Lower lobe of right lung (tissue), 2 donors: ENCODE measurements at regions not wholly inside any gene's neighbourhood (a gene's known extent, or its start where the extent isn't known, plus 50 kb on each side); places are given as distances from the start of the nearest gene placed in this dataset.

ENCODE experiments used
- ATAC-seq, 2 donors: fragments of 200-7000 bp; cut with Tn5 transposase; one replicate each; pipeline ENCODE4 v1.9.1; 2020 to 2022; ENCODE audit warnings: mild to moderate bottlenecking in 2 of 2, moderate library complexity in 2 of 2
- DNase-seq: peaks from one replicate; pipeline ENCODE4 v3.0.0-alpha.2; 2020
- H3K27ac ChIP-seq: fragments of 200-600 bp; one replicate; pipeline ENCODE4 v1.8.0; 2022
- H3K27me3 ChIP-seq: fragments of 200-600 bp; one replicate; pipeline ENCODE4 v1.8.0; 2022; ENCODE audit warnings: low read depth
- H3K36me3 ChIP-seq: fragments of 200-600 bp; one replicate; pipeline ENCODE4 v1.8.0; 2022; ENCODE audit warnings: mild to moderate bottlenecking
- H3K4me1 ChIP-seq: fragments of 200-600 bp; one replicate; pipeline ENCODE4 v1.8.0; 2022
- H3K4me3 ChIP-seq: fragments of 200-600 bp; one replicate; pipeline ENCODE4 v1.8.0; 2022; ENCODE audit warnings: mild to moderate bottlenecking
- H3K9me3 ChIP-seq: fragments of 200-600 bp; one replicate; pipeline ENCODE4 v1.8.0; 2022
- CTCF ChIP-seq: fragments of 200-600 bp; IDR thresholded peaks from one replicate; pipeline ENCODE4 v1.8.0; 2022; ENCODE audit warnings: antibody characterized with exemption, mild to moderate bottlenecking
- intact Hi-C: fragments of 100-400 bp; cut with DNase I; formaldehyde crosslinking; loops from one replicate; pipeline ENCODE4 v1.11.0; 2022
- donor health status: DM: no; HTN: yes; CAD: no; lungs with severe emphysema.

DNA sequence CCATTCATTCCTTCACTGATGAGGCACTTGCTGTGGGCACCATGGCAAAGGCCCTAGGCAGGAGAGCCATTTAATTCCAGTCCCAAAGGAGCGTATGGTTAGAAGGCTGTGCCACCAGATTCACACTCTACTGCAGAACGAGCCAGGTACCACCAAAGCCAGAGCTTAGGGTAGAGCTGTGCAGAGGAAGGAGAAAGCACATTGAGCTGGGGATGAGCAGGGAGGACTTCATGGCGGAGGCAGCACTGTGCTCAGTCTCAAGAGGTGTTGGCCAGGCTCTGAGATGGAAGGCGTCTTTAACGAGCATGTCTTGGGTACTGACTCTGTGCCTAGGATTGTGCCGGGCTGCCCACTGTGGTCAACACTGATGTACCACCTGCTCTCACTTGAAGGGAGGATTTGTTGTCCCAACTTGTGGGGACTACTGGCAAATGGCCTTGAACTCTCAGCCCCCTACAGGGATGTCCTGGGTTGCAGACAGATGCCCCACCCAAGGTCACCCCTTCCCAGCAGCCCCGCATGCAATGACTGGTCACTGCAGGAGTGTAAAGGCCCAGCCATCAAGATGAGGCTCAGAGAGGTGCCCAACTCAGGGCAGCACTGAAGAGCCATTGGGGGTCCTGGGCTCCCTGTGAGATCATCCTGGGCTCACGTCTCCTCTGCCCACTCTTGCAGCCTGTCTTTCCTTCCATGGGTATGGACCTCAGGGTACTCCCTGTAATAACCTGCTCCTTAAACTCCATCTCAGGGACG is 251.4 kb downstream of the GLI2 start:
- Histone ChIP-seq H3K27ac (no peak overlapping the region), H3K9me3 (no peaks in the 10 kb centered on the region), H3K4me3 (no peak overlapping the region), H3K36me3 (no peaks in the 10 kb centered on the region), H3K27me3 (no peaks in the 10 kb centered on the region), H3K4me1 (no peaks in the 10 kb centered on the region)
- intact Hi-C loops, result no loop called here
- DNase-seq (no peak), ATAC-seq (no peak)
- no peak for TF ChIP-seq CTCF

DNA sequence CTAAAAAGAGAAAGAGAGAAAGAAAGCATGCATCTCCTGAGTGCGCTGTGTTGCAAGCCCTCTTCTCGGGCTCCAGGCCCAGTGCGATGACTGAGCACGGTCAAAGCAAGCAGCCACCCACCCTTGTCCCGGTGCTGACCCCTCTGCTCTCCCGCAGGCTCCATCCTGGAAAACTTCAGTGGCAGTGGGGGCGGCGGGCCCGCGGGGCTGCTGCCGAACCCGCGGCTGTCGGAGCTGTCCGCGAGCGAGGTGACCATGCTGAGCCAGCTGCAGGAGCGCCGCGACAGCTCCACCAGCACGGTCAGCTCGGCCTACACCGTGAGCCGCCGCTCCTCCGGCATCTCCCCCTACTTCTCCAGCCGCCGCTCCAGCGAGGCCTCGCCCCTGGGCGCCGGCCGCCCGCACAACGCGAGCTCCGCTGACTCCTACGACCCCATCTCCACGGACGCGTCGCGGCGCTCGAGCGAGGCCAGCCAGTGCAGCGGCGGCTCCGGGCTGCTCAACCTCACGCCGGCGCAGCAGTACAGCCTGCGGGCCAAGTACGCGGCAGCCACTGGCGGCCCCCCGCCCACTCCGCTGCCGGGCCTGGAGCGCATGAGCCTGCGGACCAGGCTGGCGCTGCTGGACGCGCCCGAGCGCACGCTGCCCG is 252.5 kb downstream of the GLI2 start:
- no peak overlapping the region for H3K4me3 ChIP-seq
- no peaks in the 10 kb centered on the region for H3K36me3 ChIP-seq
- intact Hi-C loops, result no loop called here
- H3K4me1 ChIP-seq, result no peaks in the 10 kb centered on the region
- TF ChIP-seq CTCF, result no peak
- H3K27me3 ChIP-seq, result no peaks in the 10 kb centered on the region
- no peaks in the 10 kb centered on the region for H3K9me3 ChIP-seq
- no peak for DNase-seq
- no peak overlapping the region for H3K27ac ChIP-seq
- ATAC-seq, result no peak

- H3K27me3 ChIP-seq, result no peaks in the 10 kb centered on the region
- ATAC-seq, result no peak
- TF ChIP-seq CTCF, result no peak
- no peaks in the 10 kb centered on the region for H3K4me1 ChIP-seq
- no peak for DNase-seq
- intact Hi-C loops, result no loop called here
- H3K9me3 ChIP-seq, result no peaks in the 10 kb centered on the region
- no peak overlapping the region for H3K27ac ChIP-seq
- no peak overlapping the region for H3K4me3 ChIP-seq
- H3K36me3 ChIP-seq, result no peaks in the 10 kb centered on the region
Measured at GRCh38 chr2:120988700-120989511, 253.2 kb downstream of the GLI2 start.

GRCh38 chr2:120989512-120990441 is 254.1 kb downstream of the GLI2 start:
- Histone ChIP-seq H3K9me3 (no peaks in the 10 kb centered on the region), H3K27ac (no peak overlapping the region), H3K36me3 (no peaks in the 10 kb centered on the region), H3K4me1 (no peaks in the 10 kb centered on the region), H3K27me3 (no peaks in the 10 kb centered on the region), H3K4me3 (no peak overlapping the region)
- intact Hi-C loops, result no loop called here
- DNase-seq, result no peak
- ATAC-seq, result no peak
- TF ChIP-seq CTCF, result no peak

DNA sequence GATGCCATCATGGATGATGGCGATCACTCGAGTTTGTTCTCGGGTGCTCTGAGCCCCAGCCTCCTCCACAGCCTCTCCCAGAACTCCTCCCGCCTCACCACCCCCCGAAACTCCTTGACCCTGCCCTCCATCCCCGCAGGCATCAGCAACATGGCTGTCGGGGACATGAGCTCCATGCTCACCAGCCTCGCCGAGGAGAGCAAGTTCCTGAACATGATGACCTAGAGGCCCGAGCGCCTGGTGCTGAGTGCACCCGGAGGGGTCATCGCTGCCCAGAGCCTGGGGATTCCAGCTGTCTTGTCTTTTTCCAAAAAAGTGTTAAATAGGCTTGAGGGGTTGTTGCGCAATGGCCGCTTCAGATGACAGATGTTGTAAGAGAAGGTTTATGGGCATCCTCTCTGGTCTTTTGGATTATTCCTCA is 254.8 kb downstream of the GLI2 start:
- intact Hi-C loops, result no loop called here
- TF ChIP-seq CTCF, result no peak
- no peak for DNase-seq
- ATAC-seq, result no peak
- H3K4me1 ChIP-seq, result no peaks in the 10 kb centered on the region
- no peaks in the 10 kb centered on the region for H3K36me3 ChIP-seq
- H3K4me3 ChIP-seq, result no peak overlapping the region
- no peaks in the 10 kb centered on the region for H3K27me3 ChIP-seq
- no peak overlapping the region for H3K27ac ChIP-seq
- no peaks in the 10 kb centered on the region for H3K9me3 ChIP-seq
